KMS-11 (cell line): ENCODE measurements at regions not wholly inside any gene's neighbourhood (a gene's known extent, or its start where the extent isn't known, plus 50 kb on each side); places are given as distances from the start of the nearest gene placed in this dataset.

Experiments
- H2AFZ ChIP-seq: fragments of 200-600 bp; sonication (generic); 2 replicates; pipeline ENCODE4 v1.6.1; 2016; ENCODE audit warnings: antibody characterized with exemption, mixed run types, low read depth
- H3K27ac ChIP-seq: fragments of 200-600 bp; sonication (generic); 2 replicates; pipeline ENCODE4 v1.6.1; 2016; ENCODE audit warnings: mild to moderate bottlenecking, mixed run types
- H3K27me3 ChIP-seq: fragments of 200-600 bp; sonication (generic); 2 replicates; pipeline ENCODE4 v1.6.1; 2017; ENCODE audit warnings: mild to moderate bottlenecking, low read depth, mixed run types, moderate library complexity; ENCODE audit not compliant: insufficient read depth
- H3K36me3 ChIP-seq: fragments of 200-600 bp; sonication (generic); 2 replicates; pipeline ENCODE4 v1.6.1; 2017; ENCODE audit warnings: mild to moderate bottlenecking, mixed run types; ENCODE audit not compliant: insufficient read depth
- H3K4me1 ChIP-seq: fragments of 200-600 bp; sonication (generic); 2 replicates; pipeline ENCODE4 v1.6.1; 2016; ENCODE audit warnings: mild to moderate bottlenecking, low read depth, mixed run types; ENCODE audit not compliant: poor library complexity, severe bottlenecking
- H3K4me2 ChIP-seq: fragments of 200-600 bp; sonication (generic); 2 replicates; pipeline ENCODE4 v1.7.0; 2016; ENCODE audit warnings: mild to moderate bottlenecking, mixed run types
- H3K4me3 ChIP-seq: fragments of 200-600 bp; sonication (generic); IDR thresholded peaks from 2 replicates; pipeline ENCODE4 v1.6.1; 2017; ENCODE audit warnings: low read depth, low read length, mixed read lengths; ENCODE audit not compliant: insufficient read depth
- H3K79me2 ChIP-seq: fragments of 200-600 bp; sonication (generic); 2 replicates; pipeline ENCODE4 v1.6.1; 2016; ENCODE audit warnings: low read depth, mixed run types; ENCODE audit not compliant: insufficient read depth
- H3K9ac ChIP-seq: fragments of 200-600 bp; sonication (generic); 2 replicates; pipeline ENCODE4 v1.6.1; 2016; ENCODE audit warnings: mild to moderate bottlenecking, mixed run types
- H4K20me1 ChIP-seq: fragments of 200-600 bp; sonication (generic); 2 replicates; pipeline ENCODE4 v1.6.1; 2016; ENCODE audit warnings: mild to moderate bottlenecking, mixed run types; ENCODE audit not compliant: insufficient read depth
- TF ChIP-seq, protein P1 (sequence below): fragments of 200-600 bp; sonication (generic); conservative IDR thresholded peaks from 2 replicates; pipeline ENCODE4 v1.6.1; 2017; ENCODE audit warnings: low read depth, mild to moderate bottlenecking, antibody characterized with exemption, low read length, moderate library complexity, mixed read lengths

DNA sequence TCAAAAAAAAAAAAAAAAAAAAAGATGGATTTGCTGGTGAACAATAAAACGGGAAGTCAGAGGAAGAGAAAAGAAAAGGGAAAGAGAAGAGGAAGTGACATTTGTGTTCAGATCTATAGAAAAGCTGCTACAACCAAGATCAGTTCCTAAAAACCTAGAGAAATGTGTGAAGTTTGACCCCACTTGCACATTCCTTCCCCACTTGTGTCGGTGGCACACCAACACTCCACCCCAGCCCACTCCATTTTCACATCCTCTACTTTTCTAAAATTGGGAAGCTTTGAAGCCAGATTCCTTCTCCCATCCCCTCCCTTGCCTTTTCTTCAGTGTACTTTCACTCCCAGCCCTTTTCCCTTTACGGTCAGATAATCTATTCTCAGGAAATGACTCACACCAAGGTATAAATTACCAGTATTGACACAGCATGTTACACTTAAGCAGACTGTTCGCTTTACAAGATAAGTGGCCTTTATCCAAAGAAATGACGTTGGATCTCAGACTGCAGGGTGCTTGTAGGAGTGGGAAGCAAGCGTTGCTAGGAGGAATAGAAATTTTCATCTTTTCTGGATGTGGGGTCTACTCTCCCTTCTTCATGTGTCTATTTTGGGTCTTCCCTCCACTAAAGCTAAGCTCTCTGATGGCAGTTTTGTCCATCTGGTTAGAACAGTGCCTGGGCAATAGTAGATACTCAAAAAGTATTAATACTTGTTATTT lies 92.5 kb upstream of the ADGRF1 start:
- no peak overlapping the region for H3K9ac ChIP-seq
- TF ChIP-seq, protein P1, sequence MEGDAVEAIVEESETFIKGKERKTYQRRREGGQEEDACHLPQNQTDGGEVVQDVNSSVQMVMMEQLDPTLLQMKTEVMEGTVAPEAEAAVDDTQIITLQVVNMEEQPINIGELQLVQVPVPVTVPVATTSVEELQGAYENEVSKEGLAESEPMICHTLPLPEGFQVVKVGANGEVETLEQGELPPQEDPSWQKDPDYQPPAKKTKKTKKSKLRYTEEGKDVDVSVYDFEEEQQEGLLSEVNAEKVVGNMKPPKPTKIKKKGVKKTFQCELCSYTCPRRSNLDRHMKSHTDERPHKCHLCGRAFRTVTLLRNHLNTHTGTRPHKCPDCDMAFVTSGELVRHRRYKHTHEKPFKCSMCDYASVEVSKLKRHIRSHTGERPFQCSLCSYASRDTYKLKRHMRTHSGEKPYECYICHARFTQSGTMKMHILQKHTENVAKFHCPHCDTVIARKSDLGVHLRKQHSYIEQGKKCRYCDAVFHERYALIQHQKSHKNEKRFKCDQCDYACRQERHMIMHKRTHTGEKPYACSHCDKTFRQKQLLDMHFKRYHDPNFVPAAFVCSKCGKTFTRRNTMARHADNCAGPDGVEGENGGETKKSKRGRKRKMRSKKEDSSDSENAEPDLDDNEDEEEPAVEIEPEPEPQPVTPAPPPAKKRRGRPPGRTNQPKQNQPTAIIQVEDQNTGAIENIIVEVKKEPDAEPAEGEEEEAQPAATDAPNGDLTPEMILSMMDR, result no peak
- H3K79me2 ChIP-seq, result no peaks in the 10 kb centered on the region
- no peak overlapping the region for H2AFZ ChIP-seq
- no peaks in the 10 kb centered on the region for H3K27me3 ChIP-seq
- H3K4me2 ChIP-seq, result no peak overlapping the region
- no peaks in the 10 kb centered on the region for H3K36me3 ChIP-seq
- H3K27ac ChIP-seq, result no peak overlapping the region
- H3K4me3 ChIP-seq, result no peak overlapping the region
- H3K4me1 ChIP-seq, result no peaks in the 10 kb centered on the region
- no peaks in the 10 kb centered on the region for H4K20me1 ChIP-seq

DNA sequence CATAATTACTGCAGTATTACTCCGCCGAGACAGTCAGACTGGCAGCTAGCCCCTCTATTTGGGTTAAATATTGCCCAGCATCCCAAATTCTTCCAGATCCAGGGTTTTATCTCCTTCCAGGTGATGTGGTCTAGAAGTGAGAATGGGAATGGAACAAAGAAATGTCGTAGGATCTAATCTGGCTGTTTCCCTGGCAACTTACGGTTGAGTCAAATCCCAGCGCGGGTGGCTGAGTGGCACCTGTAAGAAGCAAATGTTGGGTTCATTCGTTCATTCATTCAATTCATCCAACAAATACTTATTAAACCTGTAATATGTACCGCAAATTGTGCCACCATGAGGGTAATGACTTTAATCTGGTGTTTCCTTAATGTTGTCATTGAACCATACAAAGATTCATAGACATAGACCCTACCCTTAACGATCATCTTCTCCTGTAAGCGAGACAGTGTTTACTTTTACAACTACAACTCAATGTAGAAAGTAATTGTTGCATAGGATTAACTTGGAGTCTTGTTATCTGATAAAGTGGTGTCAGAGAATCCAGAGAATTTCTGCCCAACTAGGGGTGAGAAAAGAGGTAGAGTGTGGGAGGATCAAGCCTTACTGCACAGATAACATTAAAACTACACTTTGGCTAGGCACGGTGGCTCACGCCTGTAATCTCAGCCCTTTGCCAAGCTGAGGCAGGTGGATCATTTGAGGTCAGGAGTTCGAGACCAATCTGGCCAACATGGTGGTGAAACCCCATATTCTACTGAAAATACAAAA lies 91.3 kb upstream of the ADGRF1 start:
- H3K79me2 ChIP-seq, result no peaks in the 10 kb centered on the region
- H3K4me1 ChIP-seq, result no peaks in the 10 kb centered on the region
- TF ChIP-seq, protein P1, result no peak
- no peaks in the 10 kb centered on the region for H3K36me3 ChIP-seq
- H3K4me2 ChIP-seq, result no peak overlapping the region
- H3K27ac ChIP-seq, result no peak overlapping the region
- no peaks in the 10 kb centered on the region for H4K20me1 ChIP-seq
- H3K27me3 ChIP-seq, result no peaks in the 10 kb centered on the region
- H3K4me3 ChIP-seq, result no peak overlapping the region
- H3K9ac ChIP-seq, result no peak overlapping the region
- H2AFZ ChIP-seq, result no peak overlapping the region

- Histone ChIP-seq H3K4me1 (no peaks in the 10 kb centered on the region), H3K27me3 (no peaks in the 10 kb centered on the region), H3K4me3 (no peak overlapping the region), H3K36me3 (no peaks in the 10 kb centered on the region), H2AFZ (no peak overlapping the region), H3K4me2 (no peak overlapping the region), H3K9ac (no peak overlapping the region), H4K20me1 (no peaks in the 10 kb centered on the region), H3K27ac (no peak overlapping the region), H3K79me2 (no peaks in the 10 kb centered on the region)
- TF ChIP-seq, protein P1, result no peak
Measured at GRCh38 chr6:47132724-47133123, 90.6 kb upstream of the ADGRF1 start.

- no peaks in the 10 kb centered on the region for H3K4me1 ChIP-seq
- no peaks in the 10 kb centered on the region for H3K27me3 ChIP-seq
- H3K9ac ChIP-seq, result no peak overlapping the region
- no peak overlapping the region for H2AFZ ChIP-seq
- H3K4me3 ChIP-seq, result no peak overlapping the region
- H3K36me3 ChIP-seq, result no peaks in the 10 kb centered on the region
- TF ChIP-seq, protein P1, result no peak
- H4K20me1 ChIP-seq, result no peaks in the 10 kb centered on the region
- H3K79me2 ChIP-seq, result no peaks in the 10 kb centered on the region
- no peak overlapping the region for H3K4me2 ChIP-seq
- H3K27ac ChIP-seq, result no peak overlapping the region
Measured at GRCh38 chr6:47131773-47132172, 89.6 kb upstream of the ADGRF1 start.
